ENCODE measurements at regions not wholly inside any gene's neighbourhood (a gene's known extent, or its start where the extent isn't known, plus 50 kb on each side); places are given as distances from the start of the nearest gene placed in this dataset.
A peak's percentile ranks its signal among the peaks of the same experiment; 100 is the strongest.

- no peak for DNase-seq (ENCODE audit: low read depth)
- TF ChIP-seq CTCF (IDR thresholded peaks at IDR 0.05; ENCODE audit: insufficient read depth, low read depth, low read length): no peak
- H3K4me3 ChIP-seq (ENCODE audit: low read depth, low read length): no peak overlapping the region
Observed at GRCh38 chr5:96501991-96502646, 69.1 kb upstream of the PCSK1 start.

GRCh38 chr5:96503501-96504236, 70.6 kb upstream of the PCSK1 start:
- no peak for DNase-seq (ENCODE audit: low read depth)
- no peak overlapping the region for H3K4me3 ChIP-seq (ENCODE audit: low read depth, low read length)
- TF ChIP-seq CTCF (IDR thresholded peaks at IDR 0.05; ENCODE audit: insufficient read depth, low read depth, low read length): no peak

- DNase-seq (ENCODE audit: low read depth): no peak
- no peak overlapping the region for H3K4me3 ChIP-seq (ENCODE audit: low read depth, low read length)
- no peak for TF ChIP-seq CTCF (IDR thresholded peaks at IDR 0.05; ENCODE audit: insufficient read depth, low read depth, low read length)
Observed at GRCh38 chr5:96506376-96506775, 73.3 kb upstream of the PCSK1 start.

- H3K4me3 ChIP-seq (ENCODE audit: low read depth, low read length): no peak overlapping the region
- DNase-seq (ENCODE audit: low read depth): no peak
- no peak for TF ChIP-seq CTCF (IDR thresholded peaks at IDR 0.05; ENCODE audit: insufficient read depth, low read depth, low read length)
Observed at GRCh38 chr5:96506866-96507527, 73.9 kb upstream of the PCSK1 start.

- TF ChIP-seq CTCF (IDR thresholded peaks at IDR 0.05; ENCODE audit: insufficient read depth, low read depth, low read length): no peak
- peak; percentile 34 for DNase-seq (ENCODE audit: low read depth)
- no peak overlapping the region for H3K4me3 ChIP-seq (ENCODE audit: low read depth, low read length)
Observed at GRCh38 chr5:96509316-96509715, 76.3 kb upstream of the PCSK1 start.

GRCh38 chr5:96509721-96510350, 76.8 kb upstream of the PCSK1 start:
- DNase-seq (ENCODE audit: low read depth): peak; percentile 98
- H3K4me3 ChIP-seq (ENCODE audit: low read depth, low read length): no peak overlapping the region
- no peak for TF ChIP-seq CTCF (IDR thresholded peaks at IDR 0.05; ENCODE audit: insufficient read depth, low read depth, low read length)

Measured in fibroblast of villous mesenchyme (primary cell).